IMR-90 (cell line): ENCODE measurements at regions not wholly inside any gene's neighbourhood (a gene's known extent, or its start where the extent isn't known, plus 50 kb on each side); places are given as distances from the start of the nearest gene placed in this dataset.

ENCODE experiments used
- ATAC-seq: fragments of 200-7000 bp; cut with Tn5 transposase; 2 replicates; pipeline ENCODE4 v1.9.1; 2020; ENCODE audit warnings: low read depth, mild to moderate bottlenecking, moderate library complexity
- BruUV-seq: library from RNA; stranded (reverse); fragments of 400-500 nt; replicated peaks from 2 replicates; lab custom pipeline; 2021; lab: Mats Ljungman, UMichigan
- CTCF ChIA-PET: fragments of 300-600 bp; formaldehyde crosslinking; extraction: SDS; loops from one replicate; lab custom pipeline; 2021; ENCODE audit warnings: antibody characterized with exemption; lab: Yijun Ruan, JAX
- POLR2A ChIA-PET: fragments of 300-600 bp; sonication (Branson Sonifier 250); formaldehyde crosslinking; loops from one replicate; lab custom pipeline; 2022; ENCODE audit warnings: antibody characterized with exemption; ENCODE audit not compliant: unreplicated experiment; lab: Charles Lee
- DNase-seq: peaks from one replicate; pipeline ENCODE4 v3.0.0; 2013
- H2AFZ ChIP-seq: replicated peaks from 2 replicates; pipeline ENCODE3; 2013; ENCODE audit warnings: low read length, mild to moderate bottlenecking; ENCODE audit not compliant: poor library complexity
- H2AK5ac ChIP-seq: 2 replicates; pipeline ENCODE4 v1.6.1; 2013; ENCODE audit warnings: low read depth, low read length, inconsistent platforms
- H2AK9ac ChIP-seq: replicated peaks from 2 replicates; pipeline ENCODE3; 2013; ENCODE audit warnings: mild to moderate bottlenecking, low read depth, low read length, moderate library complexity; ENCODE audit not compliant: poor library complexity
- H2BK120ac ChIP-seq: 2 replicates; pipeline ENCODE4 v1.6.1; 2013; ENCODE audit warnings: low read depth, low read length, inconsistent platforms
- H2BK15ac ChIP-seq: 3 replicates; pipeline ENCODE4 v1.6.1; 2013; ENCODE audit warnings: low read depth, low read length, inconsistent platforms
- H2BK20ac ChIP-seq: 2 replicates; pipeline ENCODE4 v1.6.1; 2013; ENCODE audit warnings: low read depth, mild to moderate bottlenecking, inconsistent platforms, low read length, moderate library complexity
- H2BK5ac ChIP-seq: 2 replicates; pipeline ENCODE4 v1.6.1; 2013; ENCODE audit warnings: mild to moderate bottlenecking, low read depth, low read length, inconsistent platforms; ENCODE audit not compliant: poor library complexity, severe bottlenecking
- H3K14ac ChIP-seq: replicated peaks from 2 replicates; pipeline ENCODE4 v1.6.1; 2013; ENCODE audit warnings: low read depth, low read length, inconsistent platforms
- H3K18ac ChIP-seq: 2 replicates; pipeline ENCODE4 v1.6.1; 2013; ENCODE audit warnings: low read depth, low read length, control low read depth
- H3K23ac ChIP-seq: 2 replicates; pipeline ENCODE4 v1.6.1; 2013; ENCODE audit warnings: low read depth, low read length, inconsistent platforms
- H3K27ac ChIP-seq: 2 replicates; pipeline ENCODE4 v1.5.1; 2013; ENCODE audit warnings: mild to moderate bottlenecking, control low read depth, low read length; ENCODE audit not compliant: insufficient read depth
- H3K27me3 ChIP-seq: 2 replicates; pipeline ENCODE4 v1.6.1; 2013; ENCODE audit warnings: low read length; ENCODE audit not compliant: control insufficient read depth, insufficient read depth
- H3K36me3 ChIP-seq: 2 replicates; pipeline ENCODE4 v1.6.1; 2013; ENCODE audit warnings: low read length, mixed read lengths; ENCODE audit not compliant: control insufficient read depth, insufficient read depth
- H3K4ac ChIP-seq: 2 replicates; pipeline ENCODE4 v1.6.1; 2013; ENCODE audit warnings: low read depth, low read length, inconsistent platforms
- H3K4me1 ChIP-seq: 2 replicates; pipeline ENCODE4 v1.6.1; 2013; ENCODE audit warnings: low read length, mixed read lengths; ENCODE audit not compliant: control insufficient read depth, insufficient read depth
- H3K4me2 ChIP-seq: 2 replicates; pipeline ENCODE4 v1.6.1; 2013; ENCODE audit warnings: low read depth, mild to moderate bottlenecking, control low read depth, low read length, moderate library complexity
- H3K4me3 ChIP-seq: 2 replicates; pipeline ENCODE4 v1.5.1; 2013; ENCODE audit warnings: low read depth, mild to moderate bottlenecking, control low read depth, low read length, moderate library complexity; ENCODE audit not compliant: insufficient read depth
- H3K56ac ChIP-seq: 2 replicates; pipeline ENCODE4 v1.6.1; 2013; ENCODE audit warnings: low read length, inconsistent platforms; ENCODE audit not compliant: insufficient read depth; ENCODE audit errors: extremely low read depth
- H3K79me1 ChIP-seq, 2 experiments: 2 replicates each; pipeline ENCODE4 v1.6.1; 2013; ENCODE audit warnings: low read length in 2 of 2, inconsistent platforms in 1 of 2, low read depth in 1 of 2
- H3K9ac ChIP-seq: 2 replicates; pipeline ENCODE4 v1.6.1; 2013; ENCODE audit warnings: low read depth, low read length, control low read depth
- H3K9me1 ChIP-seq: 2 replicates; pipeline ENCODE4 v1.6.1; 2013; ENCODE audit warnings: low read length, inconsistent platforms; ENCODE audit not compliant: insufficient read depth
- H3K9me3 ChIP-seq: 2 replicates; pipeline ENCODE4 v1.6.1; 2013; ENCODE audit warnings: low read length; ENCODE audit not compliant: control insufficient read depth, insufficient read depth
- H4K20me1 ChIP-seq: 2 replicates; pipeline ENCODE4 v1.6.1; 2013; ENCODE audit warnings: low read length, inconsistent platforms; ENCODE audit not compliant: insufficient read depth
- H4K5ac ChIP-seq: 2 replicates; pipeline ENCODE4 v1.6.1; 2013; ENCODE audit warnings: mild to moderate bottlenecking, low read depth, low read length, control low read depth
- H4K8ac ChIP-seq, 2 experiments: 2 replicates each; pipeline ENCODE4 v1.6.1; 2013; ENCODE audit warnings: low read depth in 2 of 2, low read length in 2 of 2, control low read depth in 1 of 2, inconsistent platforms in 1 of 2
- H4K91ac ChIP-seq: 2 replicates; pipeline ENCODE4 v1.6.1; 2013; ENCODE audit warnings: low read depth, low read length, inconsistent platforms; ENCODE audit not compliant: insufficient read depth
- BHLHE40 ChIP-seq: fragments of 150-350 bp; IDR thresholded peaks from 2 replicates; pipeline ENCODE4 v1.6.1; 2016; ENCODE audit warnings: mild to moderate bottlenecking, low read depth, low read length
- CEBPB ChIP-seq: IDR thresholded peaks from 2 replicates; pipeline ENCODE4 v1.6.1; 2012; ENCODE audit warnings: low read depth, low read length, improper control_type of control experiment
- CHD1 ChIP-seq: IDR thresholded peaks from 2 replicates; pipeline ENCODE4 v1.6.1; 2012; ENCODE audit warnings: low read depth, low read length, improper control_type of control experiment
- FOS ChIP-seq: fragments of 150-350 bp; IDR thresholded peaks from 2 replicates; pipeline ENCODE4 v1.6.1; 2016; ENCODE audit warnings: low read depth, low read length
- MAFK ChIP-seq: IDR thresholded peaks from 2 replicates; pipeline ENCODE4 v1.6.1; 2012; ENCODE audit warnings: low read depth, low read length, improper control_type of control experiment
- MAZ ChIP-seq: IDR thresholded peaks from 2 replicates; pipeline ENCODE4 v1.6.1; 2012; ENCODE audit warnings: low read depth, mild to moderate bottlenecking, low read length, improper control_type of control experiment, moderate library complexity, borderline replicate concordance
- MXI1 ChIP-seq: IDR thresholded peaks from 2 replicates; pipeline ENCODE4 v1.6.1; 2012; ENCODE audit warnings: low read depth, mild to moderate bottlenecking, low read length, moderate library complexity, borderline replicate concordance
- NFE2L2 ChIP-seq: fragments of 150-350 bp; IDR thresholded peaks from 2 replicates; pipeline ENCODE4 v1.6.1; 2016; ENCODE audit warnings: low read depth, mild to moderate bottlenecking, low read length
- POLR2A ChIP-seq: IDR thresholded peaks from 2 replicates; pipeline ENCODE4 v1.6.1; 2012; ENCODE audit warnings: mild to moderate bottlenecking, low read depth, low read length
- RAD21 ChIP-seq: IDR thresholded peaks from 2 replicates; pipeline ENCODE4 v1.6.1; 2012; ENCODE audit warnings: low read length, improper control_type of control experiment
- RCOR1 ChIP-seq: IDR thresholded peaks from 2 replicates; pipeline ENCODE4 v1.6.1; 2012; ENCODE audit warnings: mild to moderate bottlenecking, low read length, improper control_type of control experiment; ENCODE audit not compliant: insufficient replicate concordance
- RFX5 ChIP-seq: IDR thresholded peaks from 2 replicates; pipeline ENCODE4 v1.8.0; 2012; ENCODE audit warnings: low read depth, mild to moderate bottlenecking, low read length, moderate library complexity
- SMC3 ChIP-seq: fragments of 150-350 bp; IDR thresholded peaks from 2 replicates; pipeline ENCODE4 v1.6.1; 2016; ENCODE audit warnings: low read depth, mild to moderate bottlenecking, antibody characterized with exemption, low read length, moderate library complexity
- WGBS, 2 experiments: methylation state at CpG; one replicate each; pipeline versions ENCODE4 v1.1.5 to v1.1.7; 2013; ENCODE audit warnings: missing lambda C conversion rate in 2 of 2; ENCODE audit not compliant: insufficient read length in 1 of 2; ENCODE audit errors: extremely low coverage in 2 of 2; 5-methylcytosine and 5-hydroxymethylcytosine counted together
- dilution Hi-C: fragments of 300-500 bp; cut with HindIII; formaldehyde crosslinking; loops from one replicate; pipeline ENCODE4 v1.14.3; 2018; ENCODE audit warnings: low sequenced_read_pairs; ENCODE audit not compliant: unreplicated experiment
- in situ Hi-C: fragments of 300-500 bp; cut with MboI; formaldehyde crosslinking; loops from 3 replicates; pipeline ENCODE4 v1.14.3; 2019; ENCODE audit warnings: low sequenced_read_pairs, inconsistent platforms, mixed read lengths
- intact Hi-C: fragments of 100-400 bp; cut with micrococcal nuclease; formaldehyde crosslinking; loops from 2 replicates; pipeline ENCODE4 v1.10.0; 2022
- TF ChIP-seq, protein P1 (sequence below): fragments of 150-350 bp; IDR thresholded peaks from 2 replicates; pipeline ENCODE4 v1.6.1; 2017; ENCODE audit warnings: mild to moderate bottlenecking, antibody characterized with exemption, low read length, low read depth
- TF ChIP-seq, protein P2 (sequence below): fragments of 150-350 bp; IDR thresholded peaks from 2 replicates; pipeline ENCODE4 v1.6.1; 2016; ENCODE audit warnings: low read depth, mild to moderate bottlenecking, low read length, moderate library complexity, borderline replicate concordance
- TF ChIP-seq, protein P3 (sequence below): conservative IDR thresholded peaks from 2 replicates; pipeline ENCODE4 v1.5.1; 2012; ENCODE audit warnings: mild to moderate bottlenecking, low read depth, low read length, improper control_type of control experiment

DNA sequence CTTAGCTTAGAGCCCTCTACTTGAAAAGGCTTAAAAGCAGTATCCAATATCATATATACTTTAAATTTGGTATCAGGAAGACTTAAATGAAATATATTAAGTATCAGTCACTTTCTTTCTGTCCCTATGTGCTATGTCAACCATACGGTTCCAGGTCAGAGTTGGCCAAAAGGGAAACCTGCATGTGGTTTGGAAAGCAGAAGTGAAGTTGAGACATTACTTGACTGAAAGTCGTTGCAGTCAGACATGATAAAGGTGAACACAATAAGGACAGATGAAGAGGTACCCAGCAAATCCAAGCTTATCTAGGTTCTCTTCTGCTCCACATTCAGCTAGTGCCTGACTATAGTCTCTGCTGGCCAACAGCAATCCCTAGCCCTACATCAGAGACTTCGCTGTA, 336.8 kb downstream of the KCNA4 start:
- intact Hi-C loops (no loop called here), in situ Hi-C loops (no loop called here), dilution Hi-C loops (no loop called here)
- no peaks in the 10 kb centered on the region for H3K4me1 ChIP-seq
- no peak overlapping the region for H4K8ac ChIP-seq
- H3K9me3 ChIP-seq = no peaks in the 10 kb centered on the region
- H3K27ac ChIP-seq = no peak overlapping the region
- ATAC-seq (no peak), DNase-seq (no peak)
- ChIA-PET CTCF (no interaction called here), POLR2A (no interaction called here)
- H2BK120ac ChIP-seq = no peak overlapping the region
- no TSS peak for BruUV-seq
- no peaks in the 10 kb centered on the region for H3K9me1 ChIP-seq
- H2AFZ ChIP-seq = no peak overlapping the region
- H3K27me3 ChIP-seq = no peaks in the 10 kb centered on the region
- no peak overlapping the region for H2AK9ac ChIP-seq
- H2BK20ac ChIP-seq = no peak overlapping the region
- no peak overlapping the region for H2BK15ac ChIP-seq
- WGBS, 2 experiments = 50% methylated on average over 1 of the region's 3 CpGs; no CpG with 5 or more reads in 1 of the 2 experiments
- H3K4ac ChIP-seq = no peak overlapping the region
- H3K9ac ChIP-seq = no peak overlapping the region
- H4K91ac ChIP-seq = no peak overlapping the region
- no peak overlapping the region for H3K14ac ChIP-seq
- no peak for TF ChIP-seq BHLHE40
- no peak for TF ChIP-seq MAZ
- no peak for TF ChIP-seq FOS
- TF ChIP-seq MXI1 = no peak
- TF ChIP-seq RCOR1 = no peak
- TF ChIP-seq CHD1 = no peak
- no peak for TF ChIP-seq POLR2A
- TF ChIP-seq RFX5 = no peak
- no peak for TF ChIP-seq SMC3
- TF ChIP-seq, protein P1, sequence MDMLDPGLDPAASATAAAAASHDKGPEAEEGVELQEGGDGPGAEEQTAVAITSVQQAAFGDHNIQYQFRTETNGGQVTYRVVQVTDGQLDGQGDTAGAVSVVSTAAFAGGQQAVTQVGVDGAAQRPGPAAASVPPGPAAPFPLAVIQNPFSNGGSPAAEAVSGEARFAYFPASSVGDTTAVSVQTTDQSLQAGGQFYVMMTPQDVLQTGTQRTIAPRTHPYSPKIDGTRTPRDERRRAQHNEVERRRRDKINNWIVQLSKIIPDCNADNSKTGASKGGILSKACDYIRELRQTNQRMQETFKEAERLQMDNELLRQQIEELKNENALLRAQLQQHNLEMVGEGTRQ = no peak
- TF ChIP-seq MAFK = no peak
- no peak for TF ChIP-seq NFE2L2
- TF ChIP-seq, protein P2, sequence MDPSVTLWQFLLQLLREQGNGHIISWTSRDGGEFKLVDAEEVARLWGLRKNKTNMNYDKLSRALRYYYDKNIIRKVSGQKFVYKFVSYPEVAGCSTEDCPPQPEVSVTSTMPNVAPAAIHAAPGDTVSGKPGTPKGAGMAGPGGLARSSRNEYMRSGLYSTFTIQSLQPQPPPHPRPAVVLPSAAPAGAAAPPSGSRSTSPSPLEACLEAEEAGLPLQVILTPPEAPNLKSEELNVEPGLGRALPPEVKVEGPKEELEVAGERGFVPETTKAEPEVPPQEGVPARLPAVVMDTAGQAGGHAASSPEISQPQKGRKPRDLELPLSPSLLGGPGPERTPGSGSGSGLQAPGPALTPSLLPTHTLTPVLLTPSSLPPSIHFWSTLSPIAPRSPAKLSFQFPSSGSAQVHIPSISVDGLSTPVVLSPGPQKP = no peak
- TF ChIP-seq RAD21 = no peak
- TF ChIP-seq, protein P3, sequence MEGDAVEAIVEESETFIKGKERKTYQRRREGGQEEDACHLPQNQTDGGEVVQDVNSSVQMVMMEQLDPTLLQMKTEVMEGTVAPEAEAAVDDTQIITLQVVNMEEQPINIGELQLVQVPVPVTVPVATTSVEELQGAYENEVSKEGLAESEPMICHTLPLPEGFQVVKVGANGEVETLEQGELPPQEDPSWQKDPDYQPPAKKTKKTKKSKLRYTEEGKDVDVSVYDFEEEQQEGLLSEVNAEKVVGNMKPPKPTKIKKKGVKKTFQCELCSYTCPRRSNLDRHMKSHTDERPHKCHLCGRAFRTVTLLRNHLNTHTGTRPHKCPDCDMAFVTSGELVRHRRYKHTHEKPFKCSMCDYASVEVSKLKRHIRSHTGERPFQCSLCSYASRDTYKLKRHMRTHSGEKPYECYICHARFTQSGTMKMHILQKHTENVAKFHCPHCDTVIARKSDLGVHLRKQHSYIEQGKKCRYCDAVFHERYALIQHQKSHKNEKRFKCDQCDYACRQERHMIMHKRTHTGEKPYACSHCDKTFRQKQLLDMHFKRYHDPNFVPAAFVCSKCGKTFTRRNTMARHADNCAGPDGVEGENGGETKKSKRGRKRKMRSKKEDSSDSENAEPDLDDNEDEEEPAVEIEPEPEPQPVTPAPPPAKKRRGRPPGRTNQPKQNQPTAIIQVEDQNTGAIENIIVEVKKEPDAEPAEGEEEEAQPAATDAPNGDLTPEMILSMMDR = no peak
- no peak for TF ChIP-seq CEBPB
- no peak overlapping the region for H2BK5ac ChIP-seq
- H3K36me3 ChIP-seq = no peaks in the 10 kb centered on the region
- H3K18ac ChIP-seq = no peak overlapping the region
- no peaks in the 10 kb centered on the region for H3K79me1 ChIP-seq
- H4K20me1 ChIP-seq = no peaks in the 10 kb centered on the region
- no peak overlapping the region for H3K4me3 ChIP-seq
- no peak overlapping the region for H4K5ac ChIP-seq
- no peak overlapping the region for H2AK5ac ChIP-seq
- no peak overlapping the region for H3K23ac ChIP-seq
- H3K56ac ChIP-seq = no peak overlapping the region
- no peak overlapping the region for H3K4me2 ChIP-seq
